Neural progenitor cell (in vitro differentiated cells): ENCODE measurements at regions not wholly inside any gene's neighbourhood (a gene's known extent, or its start where the extent isn't known, plus 50 kb on each side); places are given as distances from the start of the nearest gene placed in this dataset.
A peak's percentile ranks its signal among the peaks of the same experiment; 100 is the strongest.
"Not testable (repeated sequence)": the region's sequence is repeated elsewhere in the genome, so short reads cannot be mapped to it uniquely, and the experiment has no call there.

Source experiments
- DNase-seq: peaks from one replicate; pipeline ENCODE4 v3.0.0-alpha.2; 2016; ENCODE audit warnings: low spot score
- H2AFZ ChIP-seq: fragments of 200-600 bp; sonication (generic); replicated peaks from 2 replicates; pipeline ENCODE4 v1.6.1; 2016; ENCODE audit warnings: antibody characterized with exemption
- H3F3A ChIP-seq: fragments of 200-600 bp; sonication (generic); 2 replicates; pipeline ENCODE4 v1.6.1; 2016; ENCODE audit warnings: antibody characterized with exemption, low read depth
- H3K27ac ChIP-seq: fragments of 200-600 bp; sonication (generic); 2 replicates; pipeline ENCODE4 v1.5.1; 2016; ENCODE audit warnings: mild to moderate bottlenecking
- H3K27me3 ChIP-seq: fragments of 200-600 bp; sonication (generic); 2 replicates; pipeline ENCODE4 v1.6.1; 2016; ENCODE audit warnings: mild to moderate bottlenecking, moderate library complexity
- H3K36me3 ChIP-seq: fragments of 200-600 bp; sonication (generic); 2 replicates; pipeline ENCODE4 v1.5.1; 2016
- H3K4me1 ChIP-seq: fragments of 200-600 bp; sonication (generic); 2 replicates; pipeline ENCODE4 v1.6.1; 2016; ENCODE audit warnings: mixed run types
- H3K4me2 ChIP-seq: fragments of 200-600 bp; sonication (generic); 2 replicates; pipeline ENCODE4 v1.6.1; 2016
- H3K4me3 ChIP-seq: fragments of 200-600 bp; sonication (generic); 2 replicates; pipeline ENCODE4 v1.5.1; 2016
- H3K79me2 ChIP-seq: fragments of 200-600 bp; sonication (generic); 2 replicates; pipeline ENCODE4 v1.6.1; 2016; ENCODE audit warnings: low read depth
- H3K9ac ChIP-seq: fragments of 200-600 bp; sonication (generic); 2 replicates; pipeline ENCODE4 v1.6.1; 2016
- H3K9me3 ChIP-seq: fragments of 200-600 bp; sonication (generic); 2 replicates; pipeline ENCODE4 v1.5.1; 2016; ENCODE audit warnings: low read depth
- H4K20me1 ChIP-seq: fragments of 200-600 bp; sonication (generic); 2 replicates; pipeline ENCODE4 v1.6.1; 2016; ENCODE audit warnings: low read depth
- H3K27ac Mint-ChIP-seq: 3 replicates; pipeline ENCODE4 v1.8.0; 2021; ENCODE audit warnings: mixed read lengths
- H3K27me3 Mint-ChIP-seq: 2 replicates; pipeline ENCODE4 v1.8.0; 2022; ENCODE audit warnings: low read depth, mild to moderate bottlenecking, inconsistent platforms, moderate library complexity, mixed read lengths; ENCODE audit not compliant: insufficient read depth
- H3K36me3 Mint-ChIP-seq: 3 replicates; pipeline ENCODE4 v1.8.0; 2021; ENCODE audit warnings: mixed read lengths
- H3K4me1 Mint-ChIP-seq: 3 replicates; pipeline ENCODE4 v1.8.0; 2021; ENCODE audit warnings: mixed read lengths
- H3K4me3 Mint-ChIP-seq: 3 replicates; pipeline ENCODE4 v1.8.0; 2021; ENCODE audit warnings: mild to moderate bottlenecking, moderate library complexity, mixed read lengths
- H3K9me3 Mint-ChIP-seq: 3 replicates; pipeline ENCODE4 v1.8.0; 2020; ENCODE audit warnings: mixed read lengths
- EZH2 ChIP-seq: fragments of 200-600 bp; sonication (generic); IDR thresholded peaks from 2 replicates; pipeline ENCODE4 v1.6.1; 2017; ENCODE audit warnings: antibody characterized with exemption, mild to moderate bottlenecking, moderate library complexity
- EZH2phosphoT487 ChIP-seq: fragments of 200-600 bp; sonication (generic); IDR thresholded peaks from 2 replicates; pipeline ENCODE4 v1.6.1; 2017; ENCODE audit warnings: antibody characterized with exemption
- TF ChIP-seq, protein P1 (sequence below): fragments of 200-600 bp; sonication (generic); IDR thresholded peaks from 2 replicates; pipeline ENCODE4 v1.5.1; 2017; ENCODE audit warnings: antibody characterized with exemption, mild to moderate bottlenecking

DNA sequence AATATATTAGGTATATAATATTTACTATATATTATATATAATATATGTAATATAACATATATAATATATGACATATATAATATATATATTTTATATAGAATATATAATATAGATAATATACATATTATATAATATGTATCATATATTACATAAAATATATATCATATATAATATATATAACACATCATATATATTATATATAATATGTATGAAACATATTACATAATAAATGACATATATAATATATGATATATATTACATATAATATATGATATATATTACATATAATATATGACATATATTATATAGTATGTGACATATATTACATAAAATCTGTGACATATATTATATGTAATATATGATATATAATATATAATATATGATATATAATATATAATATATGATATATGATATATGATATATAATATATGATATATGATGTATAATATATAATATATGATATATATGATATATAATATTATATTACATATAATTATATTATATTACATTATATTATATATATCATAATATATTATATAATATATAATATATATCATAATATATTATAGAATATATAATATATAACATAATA, 119.5 kb upstream of the RIMBP3 start:
- H3K36me3 ChIP-seq = no peaks in the 10 kb centered on the region
- no peak overlapping the region for H3K27ac ChIP-seq
- H3K27ac Mint-ChIP-seq = no peak overlapping the region
- H2AFZ ChIP-seq = no peak overlapping the region
- H3K4me1 ChIP-seq = no peaks in the 10 kb centered on the region
- no peaks in the 10 kb centered on the region for H4K20me1 ChIP-seq
- H3K9me3 ChIP-seq = no peaks in the 10 kb centered on the region
- H3F3A ChIP-seq = peaks cover 14% of the 10 kb centered on the region
- H3K36me3 Mint-ChIP-seq = no peaks in the 10 kb centered on the region
- no peak overlapping the region for H3K4me3 ChIP-seq
- no peak for TF ChIP-seq EZH2
- TF ChIP-seq, protein P1, sequence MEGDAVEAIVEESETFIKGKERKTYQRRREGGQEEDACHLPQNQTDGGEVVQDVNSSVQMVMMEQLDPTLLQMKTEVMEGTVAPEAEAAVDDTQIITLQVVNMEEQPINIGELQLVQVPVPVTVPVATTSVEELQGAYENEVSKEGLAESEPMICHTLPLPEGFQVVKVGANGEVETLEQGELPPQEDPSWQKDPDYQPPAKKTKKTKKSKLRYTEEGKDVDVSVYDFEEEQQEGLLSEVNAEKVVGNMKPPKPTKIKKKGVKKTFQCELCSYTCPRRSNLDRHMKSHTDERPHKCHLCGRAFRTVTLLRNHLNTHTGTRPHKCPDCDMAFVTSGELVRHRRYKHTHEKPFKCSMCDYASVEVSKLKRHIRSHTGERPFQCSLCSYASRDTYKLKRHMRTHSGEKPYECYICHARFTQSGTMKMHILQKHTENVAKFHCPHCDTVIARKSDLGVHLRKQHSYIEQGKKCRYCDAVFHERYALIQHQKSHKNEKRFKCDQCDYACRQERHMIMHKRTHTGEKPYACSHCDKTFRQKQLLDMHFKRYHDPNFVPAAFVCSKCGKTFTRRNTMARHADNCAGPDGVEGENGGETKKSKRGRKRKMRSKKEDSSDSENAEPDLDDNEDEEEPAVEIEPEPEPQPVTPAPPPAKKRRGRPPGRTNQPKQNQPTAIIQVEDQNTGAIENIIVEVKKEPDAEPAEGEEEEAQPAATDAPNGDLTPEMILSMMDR = no peak
- TF ChIP-seq EZH2phosphoT487 = no peak
- H3K27me3 ChIP-seq = no peaks in the 10 kb centered on the region
- no peak overlapping the region for H3K9ac ChIP-seq
- peaks cover 3% of the 10 kb centered on the region for H3K9me3 Mint-ChIP-seq
- H3K79me2 ChIP-seq = no peaks in the 10 kb centered on the region
- no peak for DNase-seq
- no peaks in the 10 kb centered on the region for H3K4me1 Mint-ChIP-seq
- no peak overlapping the region for H3K4me3 Mint-ChIP-seq
- no peak overlapping the region for H3K4me2 ChIP-seq
- H3K27me3 Mint-ChIP-seq = peaks cover 3% of the 10 kb centered on the region

DNA sequence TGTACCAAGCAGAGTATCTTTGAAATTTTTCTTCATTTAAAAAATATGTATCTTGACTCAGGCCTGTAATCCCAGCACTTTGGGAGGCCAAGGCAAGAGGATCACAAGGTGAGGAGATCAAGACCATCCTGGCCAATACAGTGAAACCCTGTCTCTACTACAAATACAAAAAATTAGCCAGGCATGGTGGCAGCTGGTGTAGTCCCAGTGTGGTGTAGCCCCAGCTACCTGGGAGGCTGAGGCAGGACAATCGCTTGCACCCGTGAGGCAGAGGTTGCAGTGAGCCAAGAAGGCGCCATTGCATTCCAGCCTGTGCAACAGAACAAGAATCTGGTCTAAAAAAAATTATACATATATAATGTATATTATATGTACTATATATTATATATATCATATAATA, 118.7 kb upstream of the RIMBP3 start:
- not testable (repeated sequence) for H3K27ac Mint-ChIP-seq

More for the DNA sequence above, 118.7 kb upstream of the RIMBP3 start:
- H3K4me2 ChIP-seq, H2AFZ ChIP-seq, H3K36me3 ChIP-seq, H4K20me1 ChIP-seq, H3K79me2 ChIP-seq, H3K9ac ChIP-seq, H3K9me3 ChIP-seq, H3K27me3 Mint-ChIP-seq, H3K4me3 ChIP-seq, H3K27me3 ChIP-seq, H3K36me3 Mint-ChIP-seq, H3K27ac ChIP-seq, H3K9me3 Mint-ChIP-seq, H3K4me1 Mint-ChIP-seq, H3K4me1 ChIP-seq: not testable (repeated sequence)
- DNase-seq = peak; percentile 17
- peak overlapping the region; percentile 67 for H3K4me3 Mint-ChIP-seq
- peaks cover 14% of the 10 kb centered on the region for H3F3A ChIP-seq
